Sigmoid colon (tissue), 4 donors: ENCODE measurements at regions not wholly inside any gene's neighbourhood (a gene's known extent, or its start where the extent isn't known, plus 50 kb on each side); places are given as distances from the start of the nearest gene placed in this dataset.

Experiments
- CTCF ChIP-seq, 4 experiments: fragments of 450-650 bp in 3 of 4; fragments of 200-600 bp in 1 of 4; IDR thresholded peaks; one replicate each; pipeline ENCODE4 v1.5.1; 2016 to 2019; ENCODE audit warnings: antibody characterized with exemption in 4 of 4, mild to moderate bottlenecking in 3 of 4, moderate library complexity in 2 of 4
- EP300 ChIP-seq, 4 donors: sonication (generic); formaldehyde crosslinking; IDR thresholded peaks; one replicate each; pipeline ENCODE4 v1.6.1; 2017; ENCODE audit warnings: antibody characterized with exemption in 4 of 4
- POLR2A ChIP-seq, 2 donors: fragments of 450-650 bp; IDR thresholded peaks; one replicate each; pipeline ENCODE4 v1.6.1; 2016; ENCODE audit warnings: antibody characterized with exemption in 2 of 2, mild to moderate bottlenecking in 2 of 2, moderate library complexity in 2 of 2
- POLR2AphosphoS5 ChIP-seq, 4 donors: sonication (generic); formaldehyde crosslinking; IDR thresholded peaks; one replicate each; pipeline ENCODE4 v1.6.1; 2017; ENCODE audit warnings: antibody characterized with exemption in 4 of 4

- TF ChIP-seq CTCF (IDR thresholded peaks at IDR 0.05), result no peak
- TF ChIP-seq POLR2A (IDR thresholded peaks at IDR 0.05), result no peak
- TF ChIP-seq POLR2AphosphoS5 (IDR thresholded peaks at IDR 0.05), result no peak
- TF ChIP-seq EP300 (IDR thresholded peaks at IDR 0.05), result no peak
These were observed 210.0 kb upstream of the ZNF217 start for GRCh38 chr20:53803492-53804155.
